ENCODE measurements at regions not wholly inside any gene's neighbourhood (a gene's known extent, or its start where the extent isn't known, plus 50 kb on each side); places are given as distances from the start of the nearest gene placed in this dataset.
A peak's percentile ranks its signal among the peaks of the same experiment; 100 is the strongest.
"Not testable (repeated sequence)": the region's sequence is repeated elsewhere in the genome, so short reads cannot be mapped to it uniquely, and the experiment has no call there.

DNA sequence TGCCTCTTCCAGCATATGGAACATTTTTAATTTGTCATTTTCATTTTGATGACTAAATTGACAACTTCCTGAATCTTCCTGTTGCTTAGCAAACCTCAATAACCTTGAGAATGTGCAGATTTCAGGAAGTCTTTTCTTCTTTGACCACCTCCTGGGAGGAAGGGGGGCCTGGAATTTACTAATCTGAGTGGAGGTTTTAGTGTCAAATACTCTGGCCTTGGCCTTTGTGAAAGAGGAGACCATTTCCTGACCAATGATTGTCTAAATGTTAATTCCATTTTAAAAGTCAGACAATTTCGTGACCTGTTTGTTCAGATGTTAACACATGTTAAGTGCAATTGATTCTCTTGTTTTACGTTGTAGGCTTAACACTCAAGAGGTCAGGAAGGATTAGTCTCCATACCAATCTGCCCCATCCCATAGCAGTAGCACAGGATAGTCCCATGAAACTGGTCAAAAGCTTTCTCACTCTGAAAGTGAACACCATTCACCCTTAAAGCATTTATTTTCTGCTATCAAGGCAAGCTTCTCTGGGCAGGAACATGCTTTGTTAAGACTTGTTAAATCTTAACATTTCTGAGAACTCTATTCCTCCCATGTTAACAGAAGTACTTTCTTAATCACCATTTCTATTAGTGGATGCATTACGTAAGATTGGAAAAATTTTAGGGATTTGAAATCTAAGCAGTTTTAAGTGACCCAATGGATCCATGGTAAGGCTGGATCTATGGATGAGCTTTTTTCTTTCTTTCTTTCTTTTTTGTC is 219.6 kb downstream of the RND3 start:
- no peak for DNase-seq (ENCODE audit: low spot score)

DNA sequence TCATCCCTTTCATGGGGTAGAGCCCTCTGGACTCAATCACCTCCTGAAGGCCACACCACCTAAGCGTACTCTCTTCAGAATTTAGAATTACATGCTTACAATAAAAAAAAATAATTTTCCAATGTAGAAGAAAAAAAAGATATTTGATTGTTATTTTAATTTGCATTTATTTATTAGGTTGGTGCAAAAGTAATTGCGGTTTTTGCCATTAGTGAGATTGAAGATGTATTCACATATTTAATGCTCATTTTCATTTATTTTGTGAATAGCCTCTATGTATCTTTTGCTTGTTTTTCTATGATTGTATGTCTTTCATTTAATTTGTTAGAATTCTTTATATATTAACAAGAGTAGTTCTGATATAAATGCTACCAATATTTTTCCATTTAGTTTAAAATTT is 220.5 kb downstream of the RND3 start:
- DNase-seq (ENCODE audit: low spot score), result no peak

DNA sequence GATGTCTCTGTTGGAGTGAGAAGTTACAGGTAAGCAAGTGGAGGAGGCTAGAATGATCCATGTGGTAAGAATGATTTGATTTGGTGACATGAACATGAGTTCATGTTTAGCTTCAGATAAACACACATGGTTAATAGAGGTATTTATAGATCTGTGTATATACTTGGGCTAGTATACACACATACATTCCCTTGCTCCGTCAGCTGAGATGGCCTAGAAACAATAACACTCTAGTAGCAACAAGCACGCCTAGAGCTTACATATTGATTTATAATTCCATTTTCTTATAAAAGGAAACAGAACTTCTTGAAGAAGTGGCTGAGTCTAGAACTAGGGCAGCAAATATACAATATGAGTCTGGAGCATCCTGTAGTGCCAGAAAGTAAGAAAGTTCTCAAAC is 223.0 kb downstream of the RND3 start:
- DNase-seq (ENCODE audit: low spot score), result no peak

DNA sequence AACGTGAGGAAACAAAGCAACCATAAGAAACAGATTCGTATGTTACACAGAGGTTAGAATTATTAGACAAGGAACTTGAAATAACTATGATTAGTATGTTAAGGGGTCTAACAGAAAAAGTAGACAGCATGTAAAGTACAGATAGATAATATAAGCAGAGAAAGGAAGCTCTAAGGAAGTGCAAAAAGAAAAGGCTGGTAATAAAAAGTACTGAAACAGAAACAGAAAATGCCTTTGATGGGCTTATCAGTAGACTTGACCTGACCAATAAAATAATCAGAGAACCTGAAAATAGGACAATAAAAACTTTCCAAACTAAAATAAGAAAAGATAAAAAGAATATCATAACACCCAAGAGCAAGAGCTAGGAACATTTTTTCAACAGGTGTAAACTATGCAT is 225.8 kb downstream of the RND3 start:
- DNase-seq (ENCODE audit: low spot score), result no peak

DNA sequence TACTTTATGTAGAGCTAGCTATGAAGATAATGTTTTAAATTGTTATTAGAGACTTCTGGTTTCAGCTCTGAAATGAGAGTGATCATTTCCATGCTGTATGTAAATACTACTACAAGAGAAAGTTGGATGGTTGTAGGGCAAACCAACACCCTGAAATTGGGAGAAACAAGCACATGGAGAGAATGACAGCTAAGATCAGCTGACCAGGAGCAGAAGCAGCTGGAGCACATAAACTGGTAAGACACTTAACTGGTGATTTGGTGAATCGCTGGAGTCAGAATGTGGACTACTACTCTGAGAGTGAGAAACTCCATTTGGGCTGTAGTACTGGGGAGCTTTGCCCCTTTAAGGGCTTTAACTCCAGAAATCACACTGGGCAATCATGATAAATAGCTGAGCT is 226.8 kb downstream of the RND3 start:
- DNase-seq (ENCODE audit: low spot score), result no peak

DNA sequence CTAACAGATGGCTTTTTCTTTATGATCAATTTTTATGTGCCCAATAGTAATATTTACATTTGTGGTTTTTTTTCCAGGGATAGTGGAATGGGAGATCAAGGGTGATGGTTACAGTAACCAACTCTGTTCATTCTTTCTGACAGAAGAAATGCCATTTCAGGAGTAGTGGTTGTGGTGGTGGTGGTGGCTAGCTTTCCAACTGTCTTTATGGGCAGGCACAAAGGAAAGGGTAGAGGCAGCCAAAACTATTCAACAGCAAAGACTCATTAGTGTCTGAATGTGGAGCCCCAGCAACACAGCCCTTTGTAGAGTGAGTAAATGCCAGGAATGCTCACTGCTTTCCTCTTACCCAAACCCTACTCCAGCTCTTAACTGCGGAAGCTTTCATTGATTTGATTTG is 227.7 kb downstream of the RND3 start:
- DNase-seq (ENCODE audit: low spot score), result no peak

DNA sequence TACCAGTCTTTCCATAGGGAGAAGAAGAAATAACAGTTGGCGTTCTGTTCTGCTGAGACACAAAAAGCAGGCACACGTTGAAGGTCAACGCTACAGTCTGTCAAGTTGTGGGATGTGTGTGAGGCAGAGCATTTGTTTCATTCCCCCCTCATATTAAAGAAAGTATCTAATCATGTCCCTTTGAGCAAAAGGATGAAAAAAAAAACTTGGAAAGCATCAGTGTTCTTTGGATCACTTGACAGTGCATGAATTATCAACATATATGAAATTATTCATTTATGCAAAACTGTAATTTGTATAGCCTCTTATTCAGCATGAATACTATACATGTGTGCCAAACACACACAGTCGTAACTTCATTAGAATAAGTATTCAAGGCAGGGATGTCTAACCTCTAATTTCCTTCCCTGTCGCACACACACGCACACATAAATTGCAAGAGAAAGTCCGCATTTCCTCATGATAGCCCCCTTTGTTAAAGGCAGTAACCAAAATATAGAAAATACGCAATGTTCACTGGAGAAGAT is 228.6 kb downstream of the RND3 start:
- no peak for DNase-seq (ENCODE audit: low spot score)

DNA sequence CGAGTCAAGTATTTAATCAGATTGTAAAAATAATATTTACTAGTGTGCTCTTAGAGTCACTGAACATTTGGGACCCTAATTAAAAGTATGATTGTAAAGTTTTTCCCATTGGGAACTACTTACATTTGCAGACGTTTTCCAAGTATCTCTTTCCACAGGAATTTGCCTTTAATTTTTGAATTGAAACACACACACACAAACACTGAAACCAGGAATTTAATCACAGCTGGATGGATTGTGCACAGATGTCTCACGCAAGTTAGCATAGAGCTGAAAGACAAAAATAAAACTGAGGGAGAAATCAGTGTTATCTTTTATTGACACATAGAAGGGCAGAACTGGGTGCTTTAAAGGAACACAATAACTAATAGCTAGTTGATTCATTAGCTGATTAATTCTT is 230.7 kb downstream of the RND3 start:
- no peak for DNase-seq (ENCODE audit: low spot score)

DNA sequence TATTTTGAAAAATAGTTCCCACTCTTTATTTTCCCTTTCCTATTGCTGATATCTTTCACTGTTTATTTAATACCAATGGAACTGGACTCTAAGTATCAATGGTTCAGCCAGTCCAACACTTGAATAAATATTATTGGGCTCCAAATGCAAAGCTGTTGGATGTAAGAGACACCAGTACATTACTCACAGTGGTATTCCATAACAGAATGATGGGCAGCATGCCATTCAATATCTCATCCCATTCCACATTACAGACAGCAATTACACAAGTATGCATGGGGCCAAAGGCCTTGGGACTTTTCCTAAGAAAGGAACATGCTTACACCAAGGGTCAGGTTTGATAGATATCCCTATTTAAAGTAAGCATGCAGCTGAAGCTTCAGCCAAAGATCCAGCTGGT is 231.9 kb downstream of the RND3 start:
- DNase-seq (ENCODE audit: low spot score), result peak; percentile 49

DNA sequence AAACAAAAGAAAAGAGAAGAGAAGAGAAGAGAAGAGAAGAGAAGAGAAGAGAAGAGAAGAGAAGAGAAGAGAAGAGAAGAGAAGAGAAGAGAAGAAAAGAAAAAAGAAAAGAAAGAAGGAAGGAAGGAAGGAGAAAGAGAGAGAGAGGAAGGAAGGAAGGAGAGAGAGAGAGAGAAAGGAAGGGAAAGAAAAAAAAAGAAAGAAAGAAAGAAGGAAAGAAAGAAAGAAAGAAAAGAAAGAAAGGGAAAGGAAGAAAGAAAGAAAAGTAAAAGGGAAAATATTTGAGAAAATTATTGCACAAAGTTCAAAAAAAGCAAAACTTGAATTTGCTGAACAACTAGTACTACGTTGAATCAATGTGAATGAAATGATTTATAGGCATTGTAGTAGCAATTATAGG is 237.7 kb downstream of the RND3 start:
- DNase-seq (ENCODE audit: low spot score), result not testable (repeated sequence)

DNA sequence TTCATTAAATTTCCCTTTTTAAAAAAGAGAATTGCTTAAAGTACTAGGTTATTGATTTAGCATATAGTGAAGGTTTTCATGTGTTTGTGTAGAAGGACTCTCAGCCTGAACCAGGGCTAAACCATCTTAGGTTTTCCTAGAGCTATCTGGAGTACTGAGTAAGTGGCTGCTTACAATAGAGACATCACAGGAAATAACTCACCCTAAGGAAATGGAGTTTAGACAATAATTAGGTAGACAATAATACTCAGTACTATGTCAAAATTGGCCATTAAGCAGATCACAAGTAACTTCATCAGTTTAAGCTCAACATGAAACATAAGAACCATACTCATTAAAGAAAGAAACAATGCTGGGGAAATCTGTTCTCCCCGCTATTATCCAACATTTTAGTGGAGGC is 240.0 kb downstream of the RND3 start:
- no peak for DNase-seq (ENCODE audit: low spot score)

DNA sequence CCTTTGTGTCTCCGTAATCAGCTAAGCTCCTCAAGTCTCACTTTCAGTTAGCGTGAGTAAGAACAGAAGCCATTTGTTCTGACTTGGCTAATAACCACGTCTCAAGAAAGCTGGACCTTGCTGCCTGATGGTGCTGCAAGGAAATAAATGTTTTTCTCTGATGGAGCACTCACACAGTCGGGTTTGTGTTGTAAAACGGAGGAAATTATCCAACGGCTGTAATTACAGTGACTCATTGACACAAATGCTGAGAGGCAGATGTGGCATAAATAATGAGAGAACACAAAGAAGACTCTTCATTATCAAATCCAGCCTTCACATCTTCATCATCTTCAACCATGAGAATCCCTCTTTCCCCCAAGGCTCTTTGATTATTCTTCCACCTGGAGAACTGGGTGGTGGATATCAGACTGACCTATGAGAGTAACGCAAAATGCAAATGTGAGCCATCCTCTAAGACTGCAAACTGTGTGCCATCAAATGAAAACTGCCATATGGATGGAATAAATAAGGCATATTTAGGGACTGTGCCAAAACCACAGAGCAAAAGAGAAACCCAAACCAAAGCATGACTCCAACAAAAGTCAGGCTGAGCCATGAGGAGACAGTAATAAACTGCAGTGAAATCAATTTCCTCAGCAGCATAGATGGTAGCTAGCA is 252.6 kb downstream of the RND3 start:
- peak; percentile 88 for DNase-seq (ENCODE audit: low spot score)

DNA sequence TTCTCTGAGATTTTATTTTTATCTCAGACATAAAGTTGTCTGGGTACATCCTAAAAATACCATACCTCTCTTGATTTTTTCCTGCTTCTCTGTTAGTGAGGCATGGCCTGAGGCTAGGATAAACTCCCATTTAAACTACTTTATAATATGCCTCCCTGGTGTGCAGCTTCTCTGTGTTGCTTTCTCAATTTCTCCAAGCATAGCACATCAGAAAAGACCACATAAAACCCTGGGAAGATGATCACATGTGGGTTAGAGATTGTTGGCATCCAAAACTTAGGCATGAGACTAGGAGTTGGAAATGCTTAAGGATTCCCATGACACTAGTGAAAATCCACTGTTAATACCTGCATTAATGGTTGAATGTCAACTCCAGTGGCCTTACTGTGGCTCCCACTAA is 254.6 kb downstream of the RND3 start:
- no peak for DNase-seq (ENCODE audit: low spot score)

DNA sequence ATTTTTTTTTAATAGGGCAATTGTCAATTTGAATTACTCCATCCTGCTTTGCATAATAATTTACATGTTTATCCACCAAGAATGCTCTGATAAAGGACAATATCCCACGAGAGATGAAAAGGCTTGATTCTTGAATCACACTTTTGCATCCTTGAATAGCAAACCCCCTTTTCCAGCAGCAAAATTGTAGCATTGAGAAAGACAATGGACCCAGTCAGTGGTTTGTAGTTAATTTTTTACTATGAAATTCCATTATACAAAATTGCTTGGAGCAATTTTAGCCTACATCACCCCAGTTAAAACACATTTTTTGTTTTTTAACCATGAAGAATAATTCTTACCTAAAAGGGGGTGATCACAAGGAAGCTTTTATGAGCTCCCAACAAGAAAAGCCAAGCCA is 255.1 kb downstream of the RND3 start:
- no peak for DNase-seq (ENCODE audit: low spot score)

DNA sequence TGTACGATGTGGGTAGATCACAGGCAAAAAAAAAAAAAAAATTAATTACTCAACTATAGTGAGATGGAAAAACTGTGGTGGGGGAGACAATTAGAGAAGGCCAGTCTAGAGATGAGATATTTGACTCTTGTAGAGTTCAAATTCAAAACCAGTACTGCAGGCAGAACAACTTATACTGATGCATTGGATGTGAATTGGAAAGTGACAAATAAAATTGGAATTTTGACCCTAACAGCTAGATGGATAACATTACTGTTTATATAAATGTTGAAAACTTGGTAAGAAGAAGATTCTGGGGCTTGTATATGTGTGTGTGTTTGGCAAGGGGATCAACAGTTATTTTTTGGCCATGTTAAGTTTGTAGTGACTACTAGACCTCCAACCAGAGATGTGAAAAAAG is 256.9 kb downstream of the RND3 start:
- DNase-seq (ENCODE audit: low spot score), result no peak

DNA sequence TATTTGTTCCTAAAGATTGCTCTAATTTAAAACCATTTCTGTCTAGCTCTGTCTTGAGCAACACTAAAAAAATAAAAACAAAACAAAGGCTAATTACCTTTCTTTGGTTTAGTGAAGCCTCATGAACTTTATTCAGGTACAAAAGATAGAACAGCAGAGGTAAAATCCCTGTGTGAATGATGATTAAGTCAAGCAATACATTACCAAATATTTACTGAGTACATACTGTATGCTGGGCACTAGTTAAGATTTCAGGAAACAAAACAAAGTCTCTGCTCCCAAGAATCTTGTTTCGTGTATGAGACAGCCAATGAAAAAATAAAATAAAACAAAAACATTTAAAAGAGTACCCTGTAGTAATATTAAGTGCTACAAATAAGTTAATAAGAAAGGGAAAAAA is 257.5 kb downstream of the RND3 start:
- DNase-seq (ENCODE audit: low spot score), result no peak

DNA sequence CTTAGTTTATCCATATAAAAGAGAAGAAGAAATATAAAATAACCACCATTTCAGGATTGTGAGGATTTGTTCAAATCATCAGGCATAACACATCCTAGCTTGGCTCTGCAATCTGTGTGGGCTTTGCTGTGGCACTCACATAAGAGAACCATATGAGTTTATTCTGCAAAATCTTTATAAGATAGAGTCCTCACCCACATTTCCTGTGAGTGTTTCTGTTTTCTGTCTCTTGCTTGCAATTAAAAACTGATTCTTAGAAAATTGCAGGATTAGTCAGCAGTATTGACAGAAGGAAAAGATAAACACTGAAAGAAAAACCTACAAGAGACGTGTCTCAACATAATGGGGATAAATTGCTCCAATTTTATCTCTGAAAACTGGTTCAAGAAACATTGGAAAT is 258.5 kb downstream of the RND3 start:
- no peak for DNase-seq (ENCODE audit: low spot score)

DNA sequence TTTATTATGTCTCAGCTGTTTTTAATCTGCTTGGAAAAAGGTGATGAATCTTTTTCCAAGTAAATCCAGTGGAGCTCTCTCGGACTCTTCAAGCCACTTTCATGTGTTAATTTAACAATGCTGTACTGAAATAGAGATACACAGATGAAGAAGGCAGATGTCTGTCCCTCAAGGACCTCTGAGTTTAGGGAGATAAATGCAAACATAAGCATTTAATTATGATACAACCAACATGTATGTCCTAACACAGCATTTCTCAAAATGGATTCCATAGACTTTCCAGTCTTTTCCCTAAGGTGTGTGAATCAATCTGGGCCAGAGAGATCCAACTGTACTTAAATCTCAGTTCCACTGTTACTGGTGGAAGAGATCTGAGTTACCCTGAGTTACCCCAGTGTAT is 262.4 kb downstream of the RND3 start:
- DNase-seq (ENCODE audit: low spot score), result no peak

DNA sequence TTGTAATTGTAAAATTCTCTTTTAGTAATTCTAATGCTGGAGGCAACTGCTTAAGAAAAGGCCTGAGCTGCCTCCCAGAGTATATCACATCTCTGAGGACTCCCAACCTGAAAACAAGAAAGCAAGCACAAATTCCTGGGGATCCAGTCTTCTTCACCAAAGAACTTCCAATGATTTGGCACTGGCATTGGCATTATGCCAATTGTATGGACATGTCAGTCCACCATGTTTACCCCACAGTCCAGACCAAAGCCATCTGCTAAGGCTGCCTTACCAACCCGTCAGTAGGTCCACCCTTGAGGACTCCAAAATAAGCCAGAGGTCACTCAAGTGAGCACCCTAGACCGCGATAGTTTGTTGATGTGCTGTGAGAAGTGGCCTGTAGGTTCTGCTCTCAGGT is 263.1 kb downstream of the RND3 start:
- DNase-seq (ENCODE audit: low spot score), result no peak

DNA sequence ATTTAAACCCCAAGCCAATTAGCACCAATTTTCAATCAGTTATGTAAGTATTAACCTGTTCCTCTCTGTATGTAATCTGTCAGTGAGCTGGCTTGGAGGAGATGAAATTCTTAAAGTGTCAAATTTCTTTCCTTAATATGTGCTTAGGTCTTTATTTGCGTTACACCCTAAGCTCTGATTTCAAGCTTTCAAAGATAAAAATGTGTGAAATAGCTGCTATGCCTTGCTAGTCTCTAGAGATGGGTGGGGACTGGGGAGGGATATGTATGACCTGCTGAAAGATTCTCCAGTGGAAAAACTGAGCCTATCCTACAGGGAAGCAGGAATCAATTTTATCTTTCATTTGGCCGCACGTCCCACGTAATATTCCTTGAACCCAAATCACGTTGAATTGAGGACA is 264.5 kb downstream of the RND3 start:
- DNase-seq (ENCODE audit: low spot score), result no peak

DNA sequence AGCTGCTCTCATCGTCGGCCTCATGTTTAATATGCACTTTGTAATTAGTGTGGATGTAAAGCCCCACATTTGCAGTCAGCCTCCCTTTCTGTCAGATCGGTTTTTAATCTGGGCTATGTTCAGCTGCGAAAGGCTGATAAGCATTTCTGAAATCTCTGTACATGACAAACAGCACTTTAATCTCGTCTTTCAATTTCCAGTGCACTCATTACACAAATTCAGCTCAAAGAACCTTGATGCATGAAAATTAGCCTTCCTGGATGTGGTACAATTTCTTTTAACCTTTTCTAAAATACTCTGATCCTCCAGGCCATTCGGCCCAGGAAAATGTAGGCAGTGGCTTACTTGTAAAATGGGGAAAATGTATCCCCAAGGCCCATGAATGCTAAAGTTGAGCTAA is 265.1 kb downstream of the RND3 start:
- DNase-seq (ENCODE audit: low spot score), result no peak

DNA sequence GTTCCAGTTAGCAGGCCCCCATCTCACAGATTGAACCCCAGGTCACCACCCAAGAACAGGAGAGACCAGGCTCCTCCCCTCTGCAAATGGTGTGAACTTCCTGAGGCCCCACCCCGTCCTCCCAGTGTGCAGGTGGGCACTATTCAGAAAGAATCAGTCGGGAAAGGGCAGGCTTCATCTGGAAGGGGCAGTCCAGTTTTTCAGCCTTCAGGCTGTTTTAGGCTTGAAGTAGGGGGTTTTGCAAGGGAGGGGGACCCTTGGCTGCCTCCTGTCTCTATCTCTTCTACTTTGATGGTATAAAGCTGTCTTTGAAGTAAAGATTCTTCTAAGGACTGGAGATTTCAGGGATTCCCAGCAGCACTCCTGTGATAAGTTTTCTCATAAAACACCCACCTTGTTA is 267.6 kb downstream of the RND3 start:
- DNase-seq (ENCODE audit: low spot score), result no peak

DNA sequence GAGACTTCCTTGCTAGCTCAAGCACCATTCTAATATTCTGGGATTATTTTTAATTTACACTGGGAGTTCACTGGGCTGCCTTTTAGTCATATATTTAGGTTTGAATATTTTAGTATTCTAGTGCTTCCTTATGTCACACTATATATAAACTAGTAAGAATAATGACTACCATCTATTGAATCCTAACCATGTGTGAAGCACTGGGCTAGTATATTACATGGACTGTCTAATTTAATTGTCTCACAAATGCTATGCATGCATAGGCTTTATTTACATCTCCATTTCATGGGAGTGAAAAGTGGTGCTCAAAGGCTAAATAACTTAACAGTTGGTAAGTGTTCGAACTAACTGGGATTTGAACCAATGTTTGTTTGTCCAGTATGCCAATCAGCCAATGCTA is 272.4 kb downstream of the RND3 start:
- DNase-seq (ENCODE audit: low spot score), result no peak

DNA sequence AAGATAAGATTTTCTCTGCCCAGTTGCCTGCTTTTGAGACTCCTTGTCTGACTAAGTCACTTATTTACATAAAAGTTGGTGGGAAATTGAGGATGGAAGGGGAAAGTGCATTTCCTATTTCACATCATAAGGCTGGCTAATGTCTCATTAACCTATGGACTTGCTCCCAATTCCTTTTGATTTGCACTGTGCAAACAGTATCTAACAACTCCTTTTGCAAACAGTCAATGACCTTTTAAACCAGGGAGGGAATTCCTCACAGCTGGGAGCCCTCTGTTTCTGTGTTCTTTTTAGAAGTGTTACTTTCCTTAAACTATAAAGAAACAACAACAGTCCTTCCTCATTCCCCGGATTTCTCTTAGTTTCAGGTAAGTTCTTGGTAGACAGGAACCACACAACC is 272.8 kb downstream of the RND3 start:
- no peak for DNase-seq (ENCODE audit: low spot score)
